ENCODE measurements at regions not wholly inside any gene's neighbourhood (a gene's known extent, or its start where the extent isn't known, plus 50 kb on each side); places are given as distances from the start of the nearest gene placed in this dataset.

DNA sequence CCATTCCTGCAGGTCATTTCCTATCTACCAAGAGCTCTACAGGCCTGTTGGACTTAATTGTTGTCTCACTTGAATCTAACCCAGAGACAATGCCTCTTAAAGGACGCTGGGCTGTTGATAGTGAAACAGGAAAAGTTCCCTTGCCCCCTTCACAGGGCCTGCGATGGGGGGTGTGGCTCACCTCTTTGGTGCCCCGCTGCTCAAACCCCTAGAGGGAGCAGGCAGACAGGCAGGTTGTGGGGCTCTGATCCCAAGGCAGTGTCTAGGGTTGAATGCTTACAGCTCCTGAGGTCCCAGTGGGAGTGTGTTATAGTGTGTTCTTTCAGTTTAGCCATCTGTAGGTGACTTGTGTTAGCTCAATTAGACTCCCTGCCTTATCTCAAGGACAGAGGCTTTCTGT, 68.0 kb downstream of the OTOR start:
- TF ChIP-seq POLR2A (IDR thresholded peaks at IDR 0.05), result no peak
- TF ChIP-seq, protein P1, sequence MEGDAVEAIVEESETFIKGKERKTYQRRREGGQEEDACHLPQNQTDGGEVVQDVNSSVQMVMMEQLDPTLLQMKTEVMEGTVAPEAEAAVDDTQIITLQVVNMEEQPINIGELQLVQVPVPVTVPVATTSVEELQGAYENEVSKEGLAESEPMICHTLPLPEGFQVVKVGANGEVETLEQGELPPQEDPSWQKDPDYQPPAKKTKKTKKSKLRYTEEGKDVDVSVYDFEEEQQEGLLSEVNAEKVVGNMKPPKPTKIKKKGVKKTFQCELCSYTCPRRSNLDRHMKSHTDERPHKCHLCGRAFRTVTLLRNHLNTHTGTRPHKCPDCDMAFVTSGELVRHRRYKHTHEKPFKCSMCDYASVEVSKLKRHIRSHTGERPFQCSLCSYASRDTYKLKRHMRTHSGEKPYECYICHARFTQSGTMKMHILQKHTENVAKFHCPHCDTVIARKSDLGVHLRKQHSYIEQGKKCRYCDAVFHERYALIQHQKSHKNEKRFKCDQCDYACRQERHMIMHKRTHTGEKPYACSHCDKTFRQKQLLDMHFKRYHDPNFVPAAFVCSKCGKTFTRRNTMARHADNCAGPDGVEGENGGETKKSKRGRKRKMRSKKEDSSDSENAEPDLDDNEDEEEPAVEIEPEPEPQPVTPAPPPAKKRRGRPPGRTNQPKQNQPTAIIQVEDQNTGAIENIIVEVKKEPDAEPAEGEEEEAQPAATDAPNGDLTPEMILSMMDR (IDR thresholded peaks at IDR 0.05), result no peak
